Retinal pigment epithelial cell (primary cell): ENCODE measurements at regions not wholly inside any gene's neighbourhood (a gene's known extent, or its start where the extent isn't known, plus 50 kb on each side); places are given as distances from the start of the nearest gene placed in this dataset.

Source experiments
- DNase-seq: peaks from one replicate; pipeline ENCODE4 v3.0.0-alpha.2; 2010; ENCODE audit warnings: low read depth
- H3K4me3 ChIP-seq: 2 replicates; pipeline ENCODE4 v1.5.1; 2011; ENCODE audit warnings: mild to moderate bottlenecking, low read length, control low read depth, moderate library complexity
- TF ChIP-seq, protein P1 (sequence below): conservative IDR thresholded peaks from 2 replicates; pipeline ENCODE4 v1.5.1; 2011; ENCODE audit warnings: low read depth, low read length, control low read depth, inconsistent platforms

DNA sequence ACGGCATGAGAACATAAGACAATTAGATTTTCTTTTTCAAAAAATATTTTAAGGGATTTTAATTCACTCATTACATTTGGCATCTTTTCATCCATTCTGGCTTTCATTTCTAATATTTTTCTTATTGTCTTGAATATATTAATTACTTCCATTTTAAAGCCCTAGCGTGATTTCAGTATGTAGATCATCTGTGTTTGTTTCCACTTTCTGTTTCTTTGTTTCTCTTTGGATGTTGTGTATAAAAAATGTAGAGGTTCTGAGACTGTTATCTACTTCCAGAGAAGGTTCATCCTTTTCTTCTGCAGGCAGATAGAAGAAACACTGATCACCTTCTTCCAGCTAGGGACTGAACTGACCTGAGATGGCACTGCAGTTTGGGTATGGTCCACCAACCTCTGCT is 664.4 kb upstream of the SLC39A10 start:
- no peak overlapping the region for H3K4me3 ChIP-seq
- TF ChIP-seq, protein P1, sequence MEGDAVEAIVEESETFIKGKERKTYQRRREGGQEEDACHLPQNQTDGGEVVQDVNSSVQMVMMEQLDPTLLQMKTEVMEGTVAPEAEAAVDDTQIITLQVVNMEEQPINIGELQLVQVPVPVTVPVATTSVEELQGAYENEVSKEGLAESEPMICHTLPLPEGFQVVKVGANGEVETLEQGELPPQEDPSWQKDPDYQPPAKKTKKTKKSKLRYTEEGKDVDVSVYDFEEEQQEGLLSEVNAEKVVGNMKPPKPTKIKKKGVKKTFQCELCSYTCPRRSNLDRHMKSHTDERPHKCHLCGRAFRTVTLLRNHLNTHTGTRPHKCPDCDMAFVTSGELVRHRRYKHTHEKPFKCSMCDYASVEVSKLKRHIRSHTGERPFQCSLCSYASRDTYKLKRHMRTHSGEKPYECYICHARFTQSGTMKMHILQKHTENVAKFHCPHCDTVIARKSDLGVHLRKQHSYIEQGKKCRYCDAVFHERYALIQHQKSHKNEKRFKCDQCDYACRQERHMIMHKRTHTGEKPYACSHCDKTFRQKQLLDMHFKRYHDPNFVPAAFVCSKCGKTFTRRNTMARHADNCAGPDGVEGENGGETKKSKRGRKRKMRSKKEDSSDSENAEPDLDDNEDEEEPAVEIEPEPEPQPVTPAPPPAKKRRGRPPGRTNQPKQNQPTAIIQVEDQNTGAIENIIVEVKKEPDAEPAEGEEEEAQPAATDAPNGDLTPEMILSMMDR = no peak
- no peak for DNase-seq

DNA sequence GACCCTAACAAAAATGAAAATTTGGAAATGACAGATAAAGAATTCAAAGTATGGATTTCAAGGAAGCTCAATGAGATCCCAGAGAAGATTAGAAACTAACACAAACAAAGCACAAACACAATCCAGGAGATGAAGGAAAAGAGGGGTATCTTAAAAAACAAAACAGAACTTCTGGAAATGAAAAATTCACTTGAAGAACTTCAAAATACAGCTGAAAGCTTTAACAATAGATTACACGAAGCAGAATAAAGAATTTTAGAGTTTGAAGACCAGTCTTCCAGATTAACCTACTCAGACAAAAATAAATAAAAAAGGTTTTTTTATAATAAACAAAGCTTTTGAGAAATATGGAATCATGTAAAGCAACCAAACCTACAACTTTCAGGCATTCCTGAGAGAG is 671.8 kb upstream of the SLC39A10 start:
- no peak for DNase-seq
- no peak overlapping the region for H3K4me3 ChIP-seq
- TF ChIP-seq, protein P1 = no peak

DNA sequence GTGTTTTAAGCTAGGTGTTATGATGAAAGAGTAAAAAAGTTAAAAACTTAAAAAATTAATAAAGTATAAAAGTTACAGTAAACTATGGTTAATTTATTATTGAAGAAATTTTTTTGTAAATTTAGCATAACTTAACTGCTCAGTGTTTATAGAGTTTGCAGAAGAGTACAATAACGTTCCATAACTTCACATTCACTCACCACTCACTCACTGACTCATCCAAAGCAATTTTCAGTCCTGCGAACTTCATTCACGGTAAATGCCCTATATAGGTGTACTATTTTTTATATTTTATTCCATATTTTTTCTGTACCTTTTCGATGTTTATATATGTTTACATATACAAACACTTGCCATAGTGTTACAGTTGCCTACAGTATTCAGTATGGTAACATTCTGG is 694.8 kb upstream of the SLC39A10 start:
- DNase-seq = no peak
- TF ChIP-seq, protein P1 = no peak
- no peak overlapping the region for H3K4me3 ChIP-seq

DNA sequence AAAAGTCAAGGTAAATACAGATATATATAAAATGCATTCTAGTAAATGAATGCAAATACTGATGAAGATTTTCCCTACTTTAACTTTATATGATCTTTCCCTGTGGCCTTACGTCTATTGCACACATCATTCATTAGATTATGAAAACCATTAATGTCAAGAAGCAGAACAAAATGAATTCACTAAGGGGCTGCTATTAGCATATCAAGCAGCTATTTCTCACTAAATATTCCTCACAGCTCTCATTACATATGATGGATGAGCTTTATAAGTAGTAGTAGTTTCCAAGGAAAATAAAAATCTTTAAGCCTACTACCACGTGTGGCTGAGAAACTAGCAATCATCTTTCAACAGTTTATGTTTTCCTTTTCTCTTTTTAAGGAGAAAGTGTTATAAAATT is 702.8 kb upstream of the SLC39A10 start:
- no peak for DNase-seq
- TF ChIP-seq, protein P1 = no peak
- no peak overlapping the region for H3K4me3 ChIP-seq

DNA sequence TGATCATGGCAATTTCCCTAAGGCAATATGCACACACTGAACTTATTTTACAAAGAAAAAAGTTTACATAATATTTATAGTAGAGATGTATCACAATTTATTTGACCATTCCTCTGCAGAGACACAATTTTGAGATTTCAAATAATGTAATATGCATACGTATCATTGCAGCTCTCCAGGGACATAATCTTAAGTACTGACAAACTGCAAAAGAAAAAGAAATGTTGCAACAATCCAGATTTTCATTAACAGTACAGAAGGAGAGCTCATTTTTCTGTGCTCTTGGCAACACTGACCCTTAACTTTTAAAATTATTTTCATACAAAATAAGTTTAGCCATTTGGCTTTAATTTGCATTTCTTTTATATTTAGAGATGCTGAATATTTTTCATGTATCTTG is 710.2 kb upstream of the SLC39A10 start:
- no peak overlapping the region for H3K4me3 ChIP-seq
- DNase-seq = no peak
- TF ChIP-seq, protein P1 = no peak

DNA sequence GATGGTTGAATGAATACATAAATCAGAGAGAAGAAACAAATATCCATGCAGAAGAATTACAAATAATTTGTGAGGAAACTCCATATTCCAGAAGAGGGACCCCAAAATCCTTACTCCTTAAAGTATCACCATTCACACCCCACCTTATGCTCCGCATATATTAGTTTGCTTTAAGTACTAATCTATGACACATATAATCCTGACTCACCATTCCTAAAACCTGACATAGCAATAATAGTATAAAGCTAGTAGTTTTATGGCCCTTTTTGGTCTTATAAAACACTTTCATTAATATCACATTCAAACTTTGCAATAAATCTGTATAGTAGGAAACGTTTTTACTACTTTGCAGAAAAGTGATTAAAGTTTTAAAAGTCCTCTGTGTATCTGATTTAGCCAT is 719.0 kb upstream of the SLC39A10 start:
- H3K4me3 ChIP-seq = no peak overlapping the region
- TF ChIP-seq, protein P1 = no peak
- no peak for DNase-seq

DNA sequence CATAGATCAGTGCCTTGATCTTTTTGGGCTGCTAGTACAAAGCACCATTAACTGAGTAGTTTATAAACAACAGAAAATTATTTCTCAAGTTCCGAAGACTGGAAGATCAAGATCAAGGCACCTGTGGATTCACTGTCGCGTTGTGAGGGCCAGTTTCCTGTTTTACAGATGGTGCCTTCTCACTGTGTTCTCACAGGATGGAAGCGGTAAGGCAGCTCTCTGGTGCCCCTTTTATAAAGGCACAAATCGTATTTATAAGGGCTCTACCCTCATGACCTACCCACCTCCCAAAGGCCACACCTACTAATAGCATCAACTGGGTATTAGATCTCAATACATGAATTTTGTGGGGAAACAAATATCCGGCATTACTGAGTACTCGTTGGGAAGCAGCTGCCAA is 729.5 kb upstream of the SLC39A10 start:
- no peak for DNase-seq
- TF ChIP-seq, protein P1 = no peak
- H3K4me3 ChIP-seq = no peak overlapping the region
